ENCODE measurements at regions not wholly inside any gene's neighbourhood (a gene's known extent, or its start where the extent isn't known, plus 50 kb on each side); places are given as distances from the start of the nearest gene placed in this dataset.

DNA sequence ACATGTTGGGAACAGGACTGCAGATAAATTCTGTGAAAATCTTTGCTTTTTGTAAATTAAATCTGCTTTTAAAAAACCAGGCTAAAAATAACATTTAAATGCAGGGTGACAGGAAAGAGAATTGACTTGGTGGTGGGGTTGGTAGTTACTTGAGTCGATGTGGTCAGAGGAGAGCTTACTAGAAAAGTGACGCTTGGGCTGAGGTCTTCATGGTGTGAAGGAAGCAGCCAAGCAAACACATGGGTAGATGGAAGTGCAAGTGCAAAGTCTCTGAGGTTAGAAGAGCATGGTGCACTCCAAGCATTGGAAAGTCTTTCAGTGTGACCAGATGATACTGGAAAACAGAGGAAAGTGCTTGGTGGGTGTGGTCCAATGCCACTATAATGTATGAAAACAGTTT, 86.4 kb upstream of the THBS1 start:
- ATAC-seq: no peak
- TF ChIP-seq, protein P1, sequence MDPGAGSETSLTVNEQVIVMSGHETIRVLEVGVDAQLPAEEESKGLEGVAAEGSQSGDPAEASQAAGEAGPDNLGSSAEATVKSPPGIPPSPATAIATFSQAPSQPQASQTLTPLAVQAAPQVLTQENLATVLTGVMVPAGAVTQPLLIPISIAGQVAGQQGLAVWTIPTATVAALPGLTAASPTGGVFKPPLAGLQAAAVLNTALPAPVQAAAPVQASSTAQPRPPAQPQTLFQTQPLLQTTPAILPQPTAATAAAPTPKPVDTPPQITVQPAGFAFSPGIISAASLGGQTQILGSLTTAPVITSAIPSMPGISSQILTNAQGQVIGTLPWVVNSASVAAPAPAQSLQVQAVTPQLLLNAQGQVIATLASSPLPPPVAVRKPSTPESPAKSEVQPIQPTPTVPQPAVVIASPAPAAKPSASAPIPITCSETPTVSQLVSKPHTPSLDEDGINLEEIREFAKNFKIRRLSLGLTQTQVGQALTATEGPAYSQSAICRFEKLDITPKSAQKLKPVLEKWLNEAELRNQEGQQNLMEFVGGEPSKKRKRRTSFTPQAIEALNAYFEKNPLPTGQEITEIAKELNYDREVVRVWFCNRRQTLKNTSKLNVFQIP (CRISPR knock-in tag; IDR thresholded peaks at IDR 0.05; ENCODE audit: borderline replicate concordance, low read depth): no peak
- TF ChIP-seq TCF4 (CRISPR knock-in tag; IDR thresholded peaks at IDR 0.05; ENCODE audit: borderline replicate concordance) (no peak), ZNF70 (CRISPR knock-in tag; IDR thresholded peaks at IDR 0.05) (no peak), CSDC2 (CRISPR knock-in tag; IDR thresholded peaks at IDR 0.05) (no peak), RARB (CRISPR knock-in tag; IDR thresholded peaks at IDR 0.05) (no peak), SNAI2 (CRISPR knock-in tag; IDR thresholded peaks at IDR 0.05) (no peak), ARNTL (CRISPR knock-in tag; IDR thresholded peaks at IDR 0.05; ENCODE audit: borderline replicate concordance, low read depth) (no peak), ZFP30 (CRISPR knock-in tag; IDR thresholded peaks at IDR 0.05) (no peak), ZC3H10 (CRISPR knock-in tag; IDR thresholded peaks at IDR 0.05) (no peak), ISL1 (CRISPR knock-in tag; IDR thresholded peaks at IDR 0.05) (no peak), OSR1 (CRISPR knock-in tag; IDR thresholded peaks at IDR 0.05) (no peak), ZNF565 (CRISPR knock-in tag; conservative IDR thresholded peaks at IDR 0.05; ENCODE audit: low read depth) (no peak), GLIS3 (CRISPR knock-in tag; IDR thresholded peaks at IDR 0.05) (no peak), PPARA (CRISPR knock-in tag; IDR thresholded peaks at IDR 0.05; ENCODE audit: borderline replicate concordance) (no peak), ZFP3 (CRISPR knock-in tag; IDR thresholded peaks at IDR 0.05) (no peak), ZNF8 (CRISPR knock-in tag; IDR thresholded peaks at IDR 0.05) (no peak), TOX (CRISPR knock-in tag; IDR thresholded peaks at IDR 0.05; ENCODE audit: borderline replicate concordance) (no peak)
- TF ChIP-seq, protein P2, sequence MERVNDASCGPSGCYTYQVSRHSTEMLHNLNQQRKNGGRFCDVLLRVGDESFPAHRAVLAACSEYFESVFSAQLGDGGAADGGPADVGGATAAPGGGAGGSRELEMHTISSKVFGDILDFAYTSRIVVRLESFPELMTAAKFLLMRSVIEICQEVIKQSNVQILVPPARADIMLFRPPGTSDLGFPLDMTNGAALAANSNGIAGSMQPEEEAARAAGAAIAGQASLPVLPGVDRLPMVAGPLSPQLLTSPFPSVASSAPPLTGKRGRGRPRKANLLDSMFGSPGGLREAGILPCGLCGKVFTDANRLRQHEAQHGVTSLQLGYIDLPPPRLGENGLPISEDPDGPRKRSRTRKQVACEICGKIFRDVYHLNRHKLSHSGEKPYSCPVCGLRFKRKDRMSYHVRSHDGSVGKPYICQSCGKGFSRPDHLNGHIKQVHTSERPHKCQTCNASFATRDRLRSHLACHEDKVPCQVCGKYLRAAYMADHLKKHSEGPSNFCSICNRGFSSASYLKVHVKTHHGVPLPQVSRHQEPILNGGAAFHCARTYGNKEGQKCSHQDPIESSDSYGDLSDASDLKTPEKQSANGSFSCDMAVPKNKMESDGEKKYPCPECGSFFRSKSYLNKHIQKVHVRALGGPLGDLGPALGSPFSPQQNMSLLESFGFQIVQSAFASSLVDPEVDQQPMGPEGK (CRISPR knock-in tag; IDR thresholded peaks at IDR 0.05; ENCODE audit: borderline replicate concordance): no peak
- TF ChIP-seq, protein P3, sequence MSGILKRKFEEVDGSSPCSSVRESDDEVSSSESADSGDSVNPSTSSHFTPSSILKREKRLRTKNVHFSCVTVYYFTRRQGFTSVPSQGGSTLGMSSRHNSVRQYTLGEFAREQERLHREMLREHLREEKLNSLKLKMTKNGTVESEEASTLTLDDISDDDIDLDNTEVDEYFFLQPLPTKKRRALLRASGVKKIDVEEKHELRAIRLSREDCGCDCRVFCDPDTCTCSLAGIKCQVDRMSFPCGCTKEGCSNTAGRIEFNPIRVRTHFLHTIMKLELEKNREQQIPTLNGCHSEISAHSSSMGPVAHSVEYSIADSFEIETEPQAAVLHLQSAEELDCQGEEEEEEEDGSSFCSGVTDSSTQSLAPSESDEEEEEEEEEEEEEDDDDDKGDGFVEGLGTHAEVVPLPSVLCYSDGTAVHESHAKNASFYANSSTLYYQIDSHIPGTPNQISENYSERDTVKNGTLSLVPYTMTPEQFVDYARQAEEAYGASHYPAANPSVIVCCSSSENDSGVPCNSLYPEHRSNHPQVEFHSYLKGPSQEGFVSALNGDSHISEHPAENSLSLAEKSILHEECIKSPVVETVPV (CRISPR knock-in tag; IDR thresholded peaks at IDR 0.05): no peak
- TF ChIP-seq, protein P4, sequence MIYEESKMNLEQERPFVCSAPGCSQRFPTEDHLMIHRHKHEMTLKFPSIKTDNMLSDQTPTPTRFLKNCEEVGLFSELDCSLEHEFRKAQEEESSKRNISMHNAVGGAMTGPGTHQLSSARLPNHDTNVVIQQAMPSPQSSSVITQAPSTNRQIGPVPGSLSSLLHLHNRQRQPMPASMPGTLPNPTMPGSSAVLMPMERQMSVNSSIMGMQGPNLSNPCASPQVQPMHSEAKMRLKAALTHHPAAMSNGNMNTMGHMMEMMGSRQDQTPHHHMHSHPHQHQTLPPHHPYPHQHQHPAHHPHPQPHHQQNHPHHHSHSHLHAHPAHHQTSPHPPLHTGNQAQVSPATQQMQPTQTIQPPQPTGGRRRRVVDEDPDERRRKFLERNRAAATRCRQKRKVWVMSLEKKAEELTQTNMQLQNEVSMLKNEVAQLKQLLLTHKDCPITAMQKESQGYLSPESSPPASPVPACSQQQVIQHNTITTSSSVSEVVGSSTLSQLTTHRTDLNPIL (CRISPR knock-in tag; IDR thresholded peaks at IDR 0.05; ENCODE audit: low read depth): no peak

DNA sequence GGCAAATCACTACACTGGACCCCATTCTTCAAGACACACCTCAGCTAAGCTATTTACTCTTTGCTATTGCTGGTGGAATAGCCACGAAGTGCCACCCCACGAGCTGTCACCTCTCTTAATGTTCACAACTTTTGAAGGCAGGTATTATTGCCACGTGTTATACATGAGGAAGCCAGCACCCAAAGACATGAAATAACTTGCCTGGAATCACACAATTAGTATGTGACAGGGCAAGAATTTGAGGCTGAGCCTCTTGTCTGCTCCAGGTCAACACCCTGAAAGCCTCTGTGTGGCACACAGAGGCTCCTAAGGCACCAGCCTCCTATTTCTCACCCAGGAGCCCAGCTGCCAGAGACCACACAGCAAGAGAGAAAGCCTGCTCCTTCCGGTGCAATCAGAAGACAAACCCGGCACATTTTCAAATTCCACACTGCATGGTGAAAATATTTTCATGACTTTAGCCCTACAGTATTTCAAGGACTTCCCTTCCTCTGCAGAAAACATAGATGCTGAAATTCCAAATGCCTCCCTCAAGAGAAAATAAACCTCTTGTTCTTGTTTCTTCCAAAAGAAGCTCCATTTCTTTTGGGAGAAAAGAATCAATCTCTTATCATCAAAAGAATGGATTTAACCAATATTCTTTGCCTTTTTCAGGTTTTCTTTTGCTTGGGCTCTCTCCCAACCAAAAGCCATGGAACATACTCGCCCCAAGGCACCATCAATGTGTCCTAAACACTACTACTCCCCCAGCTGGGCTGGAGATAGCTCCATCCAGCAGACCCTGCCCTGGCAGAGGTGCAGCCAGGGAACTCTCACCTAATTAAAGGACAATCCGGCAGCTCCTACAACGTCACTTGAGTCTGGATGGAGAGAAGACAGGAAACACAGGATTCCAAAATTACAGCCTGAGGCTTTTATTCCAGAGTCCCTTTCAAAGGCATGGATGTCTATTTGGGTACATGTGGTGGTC, 84.7 kb upstream of the THBS1 start:
- ATAC-seq: no peak
- no peak for TF ChIP-seq TCF4 (CRISPR knock-in tag; IDR thresholded peaks at IDR 0.05; ENCODE audit: borderline replicate concordance)
- TF ChIP-seq, protein P4 (CRISPR knock-in tag; IDR thresholded peaks at IDR 0.05; ENCODE audit: low read depth): no peak
- no peak for TF ChIP-seq ARNTL (CRISPR knock-in tag; IDR thresholded peaks at IDR 0.05; ENCODE audit: borderline replicate concordance, low read depth)
- TF ChIP-seq ESRRG (CRISPR knock-in tag; IDR thresholded peaks at IDR 0.05): no peak
- TF ChIP-seq PPARA (CRISPR knock-in tag; IDR thresholded peaks at IDR 0.05; ENCODE audit: borderline replicate concordance): no peak
- no peak for TF ChIP-seq SNAI2 (CRISPR knock-in tag; IDR thresholded peaks at IDR 0.05)
- TF ChIP-seq, protein P5, sequence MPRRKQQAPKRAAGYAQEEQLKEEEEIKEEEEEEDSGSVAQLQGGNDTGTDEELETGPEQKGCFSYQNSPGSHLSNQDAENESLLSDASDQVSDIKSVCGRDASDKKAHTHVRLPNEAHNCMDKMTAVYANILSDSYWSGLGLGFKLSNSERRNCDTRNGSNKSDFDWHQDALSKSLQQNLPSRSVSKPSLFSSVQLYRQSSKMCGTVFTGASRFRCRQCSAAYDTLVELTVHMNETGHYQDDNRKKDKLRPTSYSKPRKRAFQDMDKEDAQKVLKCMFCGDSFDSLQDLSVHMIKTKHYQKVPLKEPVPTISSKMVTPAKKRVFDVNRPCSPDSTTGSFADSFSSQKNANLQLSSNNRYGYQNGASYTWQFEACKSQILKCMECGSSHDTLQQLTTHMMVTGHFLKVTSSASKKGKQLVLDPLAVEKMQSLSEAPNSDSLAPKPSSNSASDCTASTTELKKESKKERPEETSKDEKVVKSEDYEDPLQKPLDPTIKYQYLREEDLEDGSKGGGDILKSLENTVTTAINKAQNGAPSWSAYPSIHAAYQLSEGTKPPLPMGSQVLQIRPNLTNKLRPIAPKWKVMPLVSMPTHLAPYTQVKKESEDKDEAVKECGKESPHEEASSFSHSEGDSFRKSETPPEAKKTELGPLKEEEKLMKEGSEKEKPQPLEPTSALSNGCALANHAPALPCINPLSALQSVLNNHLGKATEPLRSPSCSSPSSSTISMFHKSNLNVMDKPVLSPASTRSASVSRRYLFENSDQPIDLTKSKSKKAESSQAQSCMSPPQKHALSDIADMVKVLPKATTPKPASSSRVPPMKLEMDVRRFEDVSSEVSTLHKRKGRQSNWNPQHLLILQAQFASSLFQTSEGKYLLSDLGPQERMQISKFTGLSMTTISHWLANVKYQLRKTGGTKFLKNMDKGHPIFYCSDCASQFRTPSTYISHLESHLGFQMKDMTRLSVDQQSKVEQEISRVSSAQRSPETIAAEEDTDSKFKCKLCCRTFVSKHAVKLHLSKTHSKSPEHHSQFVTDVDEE (CRISPR knock-in tag; IDR thresholded peaks at IDR 0.05): no peak
- TF ChIP-seq ZFP30 (CRISPR knock-in tag; IDR thresholded peaks at IDR 0.05): no peak
- TF ChIP-seq, protein P3 (CRISPR knock-in tag; IDR thresholded peaks at IDR 0.05): no peak
- no peak for TF ChIP-seq OSR1 (CRISPR knock-in tag; IDR thresholded peaks at IDR 0.05)
- TF ChIP-seq ISL1 (CRISPR knock-in tag; IDR thresholded peaks at IDR 0.05): no peak
- TF ChIP-seq TOX (CRISPR knock-in tag; IDR thresholded peaks at IDR 0.05; ENCODE audit: borderline replicate concordance): no peak
- no peak for TF ChIP-seq CSDC2 (CRISPR knock-in tag; IDR thresholded peaks at IDR 0.05)
- TF ChIP-seq, protein P2 (CRISPR knock-in tag; IDR thresholded peaks at IDR 0.05; ENCODE audit: borderline replicate concordance): no peak
- TF ChIP-seq ZC3H10 (CRISPR knock-in tag; IDR thresholded peaks at IDR 0.05): no peak
- no peak for TF ChIP-seq RARB (CRISPR knock-in tag; IDR thresholded peaks at IDR 0.05)
